Loucy (cell line): ENCODE measurements at regions not wholly inside any gene's neighbourhood (a gene's known extent, or its start where the extent isn't known, plus 50 kb on each side); places are given as distances from the start of the nearest gene placed in this dataset.

Experiments
- EZH2phosphoT487 ChIP-seq: fragments of 200-600 bp; IDR thresholded peaks from 2 replicates; pipeline ENCODE4 v1.6.1; 2018; ENCODE audit warnings: antibody characterized with exemption, mild to moderate bottlenecking, moderate library complexity, borderline replicate concordance
- TF ChIP-seq, protein P1 (sequence below): fragments of 200-600 bp; sonication (generic); conservative IDR thresholded peaks from 2 replicates; pipeline ENCODE4 v1.5.1; 2014; ENCODE audit warnings: mild to moderate bottlenecking, antibody characterized with exemption, low read length

- TF ChIP-seq, protein P1, sequence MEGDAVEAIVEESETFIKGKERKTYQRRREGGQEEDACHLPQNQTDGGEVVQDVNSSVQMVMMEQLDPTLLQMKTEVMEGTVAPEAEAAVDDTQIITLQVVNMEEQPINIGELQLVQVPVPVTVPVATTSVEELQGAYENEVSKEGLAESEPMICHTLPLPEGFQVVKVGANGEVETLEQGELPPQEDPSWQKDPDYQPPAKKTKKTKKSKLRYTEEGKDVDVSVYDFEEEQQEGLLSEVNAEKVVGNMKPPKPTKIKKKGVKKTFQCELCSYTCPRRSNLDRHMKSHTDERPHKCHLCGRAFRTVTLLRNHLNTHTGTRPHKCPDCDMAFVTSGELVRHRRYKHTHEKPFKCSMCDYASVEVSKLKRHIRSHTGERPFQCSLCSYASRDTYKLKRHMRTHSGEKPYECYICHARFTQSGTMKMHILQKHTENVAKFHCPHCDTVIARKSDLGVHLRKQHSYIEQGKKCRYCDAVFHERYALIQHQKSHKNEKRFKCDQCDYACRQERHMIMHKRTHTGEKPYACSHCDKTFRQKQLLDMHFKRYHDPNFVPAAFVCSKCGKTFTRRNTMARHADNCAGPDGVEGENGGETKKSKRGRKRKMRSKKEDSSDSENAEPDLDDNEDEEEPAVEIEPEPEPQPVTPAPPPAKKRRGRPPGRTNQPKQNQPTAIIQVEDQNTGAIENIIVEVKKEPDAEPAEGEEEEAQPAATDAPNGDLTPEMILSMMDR = no peak
- no peak for TF ChIP-seq EZH2phosphoT487
Observed at GRCh38 chr1:78765489-78765888, 115.9 kb downstream of the IFI44 start.
